Heart left ventricle (tissue), 16 donors: ENCODE measurements at regions not wholly inside any gene's neighbourhood (a gene's known extent, or its start where the extent isn't known, plus 50 kb on each side); places are given as distances from the start of the nearest gene placed in this dataset.

Experiments used
- ATAC-seq, 4 donors: fragments of 200-7000 bp; cut with Tn5 transposase; one replicate each; pipeline ENCODE4 v1.9.1; 2020 to 2022; ENCODE audit warnings: moderate library complexity in 4 of 4, mild to moderate bottlenecking in 3 of 4, moderate number of reproducible peaks in 1 of 4
- DNase-seq, 5 donors: peaks; one replicate each; pipeline ENCODE4 v3.0.0-alpha.2; 2020
- H3K27ac ChIP-seq, 12 donors: fragments of 200-600 bp; sonication (generic) in 4 of 12; one replicate each; pipeline versions ENCODE4 v1.5.0 to v1.8.0; 2016 to 2022; ENCODE audit warnings: mild to moderate bottlenecking in 2 of 12
- H3K27me3 ChIP-seq, 9 donors: fragments of 200-600 bp; sonication (generic) in 2 of 9; one replicate each; pipeline versions ENCODE4 v1.5.1 to v1.8.0; 2016 to 2022; ENCODE audit warnings: mild to moderate bottlenecking in 3 of 9
- H3K36me3 ChIP-seq, 9 donors: fragments of 200-600 bp; sonication (generic) in 2 of 9; one replicate each; pipeline versions ENCODE4 v1.5.0 to v1.8.0; 2018 to 2022; ENCODE audit warnings: mild to moderate bottlenecking in 2 of 9
- H3K4me1 ChIP-seq, 12 donors: fragments of 200-600 bp; sonication (generic) in 4 of 12; one replicate each; pipeline versions ENCODE4 v1.5.0 to v1.8.0; 2016 to 2022; ENCODE audit warnings: mild to moderate bottlenecking in 3 of 12
- H3K4me3 ChIP-seq, 12 donors: fragments of 200-600 bp; sonication (generic) in 4 of 12; one replicate each; pipeline versions ENCODE4 v1.5.0 to v1.8.0; 2017 to 2022; ENCODE audit warnings: mild to moderate bottlenecking in 9 of 12, moderate library complexity in 4 of 12
- H3K9me3 ChIP-seq, 12 donors: fragments of 200-600 bp; sonication (generic) in 4 of 12; one replicate each; pipeline versions ENCODE4 v1.5.0 to v1.8.0; 2016 to 2022; ENCODE audit warnings: mild to moderate bottlenecking in 1 of 12
- POLR2A ChIP-seq, 2 donors: fragments of 450-650 bp; IDR thresholded peaks; one replicate each; pipeline ENCODE4 v1.6.1; 2017; ENCODE audit warnings: antibody characterized with exemption in 2 of 2, mild to moderate bottlenecking in 2 of 2, moderate library complexity in 2 of 2
- WGBS, 4 donors: extraction: QIAGEN DNeasy Blood & Tissue Kit in 2 of 4; methylation state at CpG; one replicate each; pipeline versions ENCODE4 v1.1.5 to v1.1.7; 2013 to 2018; 5-methylcytosine and 5-hydroxymethylcytosine counted together
- intact Hi-C, 10 donors: fragments of 100-400 bp; cut with DNase I; formaldehyde crosslinking; loops; one replicate each; pipeline versions ENCODE4 v1.11.1 to v1.14.2; 2022
- TF ChIP-seq, protein P1 (sequence below), 12 donors: fragments of 200-600 bp; sonication (generic) in 4 of 12; IDR thresholded peaks; one replicate each; pipeline versions ENCODE4 v1.5.0 to v1.8.0; 2018 to 2022; ENCODE audit warnings: antibody characterized with exemption in 12 of 12, mild to moderate bottlenecking in 5 of 12
- donor health status: ischemic (EF 13 %, LVEDD 7.1; RV severe dilation, severe dysfunction).
- donor health status: healthy with polysubstance abuse.
- donor health status: DM: no; HTN: yes; CAD: no.
- donor health status: DM: no; HTN: no; CAD: no.
- donor health status: ischemic (EF 25% LVEDD 6.9; RV normal size, moderate dysfunction).
- donor health status: ischemic (EF 25% LVEDD 5.7; RV mildly dilated, moderate dysfunction).
- donor health status: healthy.
- donor health status: DM: yes; HTN: yes; CAD: no.
- donor health status: ischemic (EF 35%, LVEDD 5.7; RV mildly dilated, moderate dysfunction).
- donor health status: nonischemic (EF 11% LVEDD 7.7; RV severe dilation, severe dysfunction).
- donor health status: DM: yes; HTN: yes; CAD: no.
- donor health status: PGD.
- donor health status: ischemic (EF 29% LVEDD 5.4; RV normal size, mild dysfunction).
- donor health status: nonischemic (EF 23%, LVEDD 6.1; RV moderate dilation, normal function).

DNA sequence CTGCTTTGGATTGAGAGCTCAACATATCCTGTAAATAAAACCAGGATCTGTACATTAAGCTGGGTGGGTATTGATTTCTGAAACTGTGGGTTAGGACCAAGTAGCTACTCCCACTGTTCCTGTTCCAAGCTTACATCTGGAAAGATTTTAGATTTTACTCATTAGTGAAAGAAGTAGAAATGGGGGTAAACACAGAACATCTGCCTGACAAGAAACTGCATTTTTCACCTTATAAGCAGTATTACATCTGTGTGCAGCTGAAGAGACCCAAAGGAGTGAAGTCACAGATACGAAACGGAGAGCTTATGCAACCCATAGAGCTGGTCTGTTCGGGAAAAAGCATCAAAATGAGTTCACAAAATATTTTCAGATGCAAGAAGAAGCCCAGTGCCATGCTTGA lies 235.2 kb downstream of the SLITRK5 start:
- 64 to 70% (median 66%) methylated on average over 3 of the region's 3 CpGs for WGBS, 4 donors
- Histone ChIP-seq H3K36me3 (no peaks in the 10 kb centered on the region), H3K4me1 (no peaks in the 10 kb centered on the region), H3K27ac (no peak overlapping the region), H3K4me3 (no peak overlapping the region), H3K27me3 (no peaks in the 10 kb centered on the region), H3K9me3 (peaks cover 0 to 6% (median 0%) of the 10 kb centered on the region in 12 donors)
- ATAC-seq (no peak), DNase-seq (no peak)
- intact Hi-C loops, result no loop called here
- no peak for TF ChIP-seq POLR2A (IDR thresholded peaks at IDR 0.05)
- TF ChIP-seq, protein P1, sequence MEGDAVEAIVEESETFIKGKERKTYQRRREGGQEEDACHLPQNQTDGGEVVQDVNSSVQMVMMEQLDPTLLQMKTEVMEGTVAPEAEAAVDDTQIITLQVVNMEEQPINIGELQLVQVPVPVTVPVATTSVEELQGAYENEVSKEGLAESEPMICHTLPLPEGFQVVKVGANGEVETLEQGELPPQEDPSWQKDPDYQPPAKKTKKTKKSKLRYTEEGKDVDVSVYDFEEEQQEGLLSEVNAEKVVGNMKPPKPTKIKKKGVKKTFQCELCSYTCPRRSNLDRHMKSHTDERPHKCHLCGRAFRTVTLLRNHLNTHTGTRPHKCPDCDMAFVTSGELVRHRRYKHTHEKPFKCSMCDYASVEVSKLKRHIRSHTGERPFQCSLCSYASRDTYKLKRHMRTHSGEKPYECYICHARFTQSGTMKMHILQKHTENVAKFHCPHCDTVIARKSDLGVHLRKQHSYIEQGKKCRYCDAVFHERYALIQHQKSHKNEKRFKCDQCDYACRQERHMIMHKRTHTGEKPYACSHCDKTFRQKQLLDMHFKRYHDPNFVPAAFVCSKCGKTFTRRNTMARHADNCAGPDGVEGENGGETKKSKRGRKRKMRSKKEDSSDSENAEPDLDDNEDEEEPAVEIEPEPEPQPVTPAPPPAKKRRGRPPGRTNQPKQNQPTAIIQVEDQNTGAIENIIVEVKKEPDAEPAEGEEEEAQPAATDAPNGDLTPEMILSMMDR (IDR thresholded peaks at IDR 0.05), result no peak

- TF ChIP-seq, protein P1 (IDR thresholded peaks at IDR 0.05), result no peak
- TF ChIP-seq POLR2A (IDR thresholded peaks at IDR 0.05), result no peak
- intact Hi-C loops, result no loop called here
- no peaks in the 10 kb centered on the region for H3K4me1 ChIP-seq
- ATAC-seq (no peak), DNase-seq (no peak)
- peaks cover 0 to 6% (median 0%) of the 10 kb centered on the region in 12 donors for H3K9me3 ChIP-seq
- no peaks in the 10 kb centered on the region for H3K27me3 ChIP-seq
- no peak overlapping the region for H3K4me3 ChIP-seq
- H3K27ac ChIP-seq, result no peak overlapping the region
- 29 to 50% (median 40%) methylated on average over 1 of the region's 1 CpG for WGBS, 4 donors
- H3K36me3 ChIP-seq, result no peaks in the 10 kb centered on the region
Observed at GRCh38 chr13:87907202-87907601, 236.0 kb downstream of the SLITRK5 start.

DNA sequence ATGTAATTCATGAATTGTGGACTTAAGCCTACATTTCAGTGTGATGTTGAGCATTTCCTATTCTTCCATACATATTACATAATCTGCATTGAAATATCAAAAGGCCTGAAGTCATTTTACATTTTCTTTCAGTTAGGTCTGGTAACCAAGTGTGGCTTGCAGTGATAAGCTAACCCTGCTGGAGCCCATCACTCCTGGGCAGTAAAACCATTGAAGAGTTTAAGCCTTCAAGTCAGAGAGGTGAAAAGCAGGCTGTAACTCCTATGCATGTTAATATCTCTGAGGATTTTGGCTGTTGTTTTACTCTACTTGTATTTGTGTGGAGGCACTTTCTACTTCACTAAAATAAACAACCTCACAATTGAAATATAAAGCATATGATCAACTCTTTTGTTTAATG lies 248.8 kb downstream of the SLITRK5 start:
- Histone ChIP-seq H3K27me3 (no peaks in the 10 kb centered on the region), H3K9me3 (peaks cover 0 to 8% (median 0%) of the 10 kb centered on the region in 12 donors), H3K4me3 (no peak overlapping the region), H3K4me1 (no peaks in the 10 kb centered on the region), H3K27ac (no peak overlapping the region), H3K36me3 (no peaks in the 10 kb centered on the region)
- no peak for DNase-seq
- ATAC-seq, result no peak
- TF ChIP-seq, protein P1 (IDR thresholded peaks at IDR 0.05), result no peak
- no peak for TF ChIP-seq POLR2A (IDR thresholded peaks at IDR 0.05)
- intact Hi-C loops, result no loop called here

DNA sequence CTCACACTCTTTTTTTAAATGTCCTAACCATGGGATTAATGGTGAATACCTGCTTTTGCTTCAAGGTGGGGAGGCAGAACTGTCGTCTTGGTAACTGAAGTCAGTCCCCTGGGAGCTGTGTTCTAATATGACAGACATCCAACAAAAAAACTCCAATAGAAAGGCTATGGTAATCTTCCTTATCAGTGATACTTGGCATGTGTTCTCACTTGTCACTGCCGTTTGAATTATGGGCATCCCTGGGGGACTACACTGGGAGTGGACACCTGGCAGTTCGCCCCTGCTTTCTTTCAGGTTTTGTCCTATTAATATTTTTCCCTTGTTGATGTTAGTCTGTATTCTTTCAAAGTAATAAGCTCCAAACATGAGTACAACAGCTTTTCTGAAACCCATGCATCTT lies 252.6 kb downstream of the SLITRK5 start:
- intact Hi-C loops, result no loop called here
- Histone ChIP-seq H3K27ac (no peak overlapping the region), H3K4me1 (no peaks in the 10 kb centered on the region), H3K27me3 (no peaks in the 10 kb centered on the region), H3K4me3 (no peak overlapping the region), H3K36me3 (no peaks in the 10 kb centered on the region), H3K9me3 (peaks cover 0 to 8% (median 0%) of the 10 kb centered on the region in 12 donors)
- WGBS, 4 donors, result 37 to 48% (median 43%) methylated on average over 3 of the region's 3 CpGs
- no peak for ATAC-seq
- TF ChIP-seq, protein P1 (IDR thresholded peaks at IDR 0.05), result no peak
- no peak for TF ChIP-seq POLR2A (IDR thresholded peaks at IDR 0.05)
- DNase-seq, result no peak
